B cell (primary cell): ENCODE measurements at regions not wholly inside any gene's neighbourhood (a gene's known extent, or its start where the extent isn't known, plus 50 kb on each side); places are given as distances from the start of the nearest gene placed in this dataset.

Experiments
- CTCF ChIP-seq: fragments of 200-600 bp; IDR thresholded peaks from one replicate; pipeline ENCODE4 v1.8.0; 2022; ENCODE audit warnings: antibody characterized with exemption, mild to moderate bottlenecking
- EZH2 ChIP-seq: IDR thresholded peaks from 2 replicates; pipeline ENCODE4 v1.6.1; 2012; ENCODE audit warnings: borderline replicate concordance, low read depth, mild to moderate bottlenecking, moderate library complexity, low read length; ENCODE audit not compliant: insufficient read depth, poor library complexity, severe bottlenecking

- TF ChIP-seq CTCF (no peak), EZH2 (no peak)
Observed at GRCh38 chr19:28429356-28429755, 783.6 kb downstream of the UQCRFS1 start.
